ENCODE measurements at regions not wholly inside any gene's neighbourhood (a gene's known extent, or its start where the extent isn't known, plus 50 kb on each side); places are given as distances from the start of the nearest gene placed in this dataset.
"Not testable (repeated sequence)": the region's sequence is repeated elsewhere in the genome, so short reads cannot be mapped to it uniquely, and the experiment has no call there.

- H3K4me3 ChIP-seq (ENCODE audit: low read length); DNase-seq (ENCODE audit: low read depth, low spot score): not testable (repeated sequence)
These were observed 189.1 kb downstream of the DUSP10 start for GRCh38 chr1:221552792-221553191.

GRCh38 chr1:221555689-221556433, 186.0 kb downstream of the DUSP10 start:
- H3K4me3 ChIP-seq (ENCODE audit: low read length): no peak overlapping the region
- no peak for DNase-seq (ENCODE audit: low read depth, low spot score)

GRCh38 chr1:221556435-221556834, 185.5 kb downstream of the DUSP10 start:
- no peak overlapping the region for H3K4me3 ChIP-seq (ENCODE audit: low read length)
- no peak for DNase-seq (ENCODE audit: low read depth, low spot score)

- H3K4me3 ChIP-seq (ENCODE audit: low read length): no peak overlapping the region
- DNase-seq (ENCODE audit: low read depth, low spot score): no peak
These were observed 184.9 kb downstream of the DUSP10 start for GRCh38 chr1:221557013-221557412.

- DNase-seq (ENCODE audit: low read depth, low spot score): no peak
- no peak overlapping the region for H3K4me3 ChIP-seq (ENCODE audit: low read length)
These were observed 183.5 kb downstream of the DUSP10 start for GRCh38 chr1:221558396-221558795.

- no peak overlapping the region for H3K4me3 ChIP-seq (ENCODE audit: low read length)
- no peak for DNase-seq (ENCODE audit: low read depth, low spot score)
These were observed 182.0 kb downstream of the DUSP10 start for GRCh38 chr1:221559911-221560310.

- no peak for DNase-seq (ENCODE audit: low read depth, low spot score)
- no peak overlapping the region for H3K4me3 ChIP-seq (ENCODE audit: low read length)
These were observed 179.1 kb downstream of the DUSP10 start for GRCh38 chr1:221562542-221563475.

GRCh38 chr1:221563476-221563921, 178.4 kb downstream of the DUSP10 start:
- no peak overlapping the region for H3K4me3 ChIP-seq (ENCODE audit: low read length)
- DNase-seq (ENCODE audit: low read depth, low spot score): no peak

GRCh38 chr1:221564891-221565290, 177.0 kb downstream of the DUSP10 start:
- no peak for DNase-seq (ENCODE audit: low read depth, low spot score)
- H3K4me3 ChIP-seq (ENCODE audit: low read length): no peak overlapping the region

GRCh38 chr1:221565711-221566110, 176.2 kb downstream of the DUSP10 start:
- DNase-seq (ENCODE audit: low read depth, low spot score): no peak
- no peak overlapping the region for H3K4me3 ChIP-seq (ENCODE audit: low read length)

- no peak for DNase-seq (ENCODE audit: low read depth, low spot score)
- H3K4me3 ChIP-seq (ENCODE audit: low read length): no peak overlapping the region
These were observed 173.9 kb downstream of the DUSP10 start for GRCh38 chr1:221567859-221568507.

- DNase-seq (ENCODE audit: low read depth, low spot score): no peak
- H3K4me3 ChIP-seq (ENCODE audit: low read length): no peak overlapping the region
These were observed 168.1 kb downstream of the DUSP10 start for GRCh38 chr1:221573756-221574155.

- no peak for DNase-seq (ENCODE audit: low read depth, low spot score)
These were observed 167.4 kb downstream of the DUSP10 start for GRCh38 chr1:221574529-221574928.

GRCh38 chr1:221575605-221576004, 166.3 kb downstream of the DUSP10 start:
- no peak overlapping the region for H3K4me3 ChIP-seq (ENCODE audit: low read length)
- no peak for DNase-seq (ENCODE audit: low read depth, low spot score)

More at GRCh38 chr1:221574529-221574928, 167.4 kb downstream of the DUSP10 start:
- no peak overlapping the region for H3K4me3 ChIP-seq (ENCODE audit: low read length)

GRCh38 chr1:221576268-221576667, 165.6 kb downstream of the DUSP10 start:
- H3K4me3 ChIP-seq (ENCODE audit: low read length): no peak overlapping the region
- peak; percentile 27 for DNase-seq (ENCODE audit: low read depth, low spot score)

GRCh38 chr1:221583465-221583864, 158.4 kb downstream of the DUSP10 start:
- DNase-seq (ENCODE audit: low read depth, low spot score): no peak
- no peak overlapping the region for H3K4me3 ChIP-seq (ENCODE audit: low read length)

- H3K4me3 ChIP-seq (ENCODE audit: low read length); DNase-seq (ENCODE audit: low read depth, low spot score): not testable (repeated sequence)
These were observed 154.9 kb downstream of the DUSP10 start for GRCh38 chr1:221587013-221587412.

GRCh38 chr1:221591250-221591649, 150.6 kb downstream of the DUSP10 start:
- not testable (repeated sequence) for DNase-seq (ENCODE audit: low read depth, low spot score); H3K4me3 ChIP-seq (ENCODE audit: low read length)

GRCh38 chr1:221594576-221594975, 147.3 kb downstream of the DUSP10 start:
- DNase-seq (ENCODE audit: low read depth, low spot score): no peak
- H3K4me3 ChIP-seq (ENCODE audit: low read length): no peak overlapping the region

GRCh38 chr1:221598122-221598521, 143.8 kb downstream of the DUSP10 start:
- DNase-seq (ENCODE audit: low read depth, low spot score): no peak

More at GRCh38 chr1:221598122-221598521, 143.8 kb downstream of the DUSP10 start:
- H3K4me3 ChIP-seq (ENCODE audit: low read length): no peak overlapping the region
